GM18517 (cell line): ENCODE measurements at regions not wholly inside any gene's neighbourhood (a gene's known extent, or its start where the extent isn't known, plus 50 kb on each side); places are given as distances from the start of the nearest gene placed in this dataset.
"Not testable (repeated sequence)": the region's sequence is repeated elsewhere in the genome, so short reads cannot be mapped to it uniquely, and the experiment has no call there.

Source experiments
- ATAC-seq: cut with Tn5 transposase; IDR thresholded peaks from one replicate; pipeline ENCODE4 v1.9.1; 2021; ENCODE audit warnings: mild to moderate bottlenecking, moderate library complexity; ENCODE audit not compliant: unreplicated experiment

- ATAC-seq, result no peak
Measured at GRCh38 chr5:154626876-154627557, 128.2 kb upstream of the LARP1 start.

- ATAC-seq, result no peak
Measured at GRCh38 chr5:154625031-154625430, 130.1 kb upstream of the LARP1 start.

GRCh38 chr5:154624341-154624740 lies 130.8 kb upstream of the LARP1 start:
- ATAC-seq, result no peak

GRCh38 chr5:154620411-154620810 lies 134.8 kb upstream of the LARP1 start:
- ATAC-seq, result no peak

GRCh38 chr5:154618696-154619095 lies 136.5 kb upstream of the LARP1 start:
- no peak for ATAC-seq

GRCh38 chr5:154614595-154614994 lies 136.6 kb upstream of the HAND1 start:
- no peak for ATAC-seq

- no peak for ATAC-seq
Measured at GRCh38 chr5:154614125-154614524, 136.1 kb upstream of the HAND1 start.

GRCh38 chr5:154612666-154613065 lies 134.6 kb upstream of the HAND1 start:
- no peak for ATAC-seq

GRCh38 chr5:154611341-154611767 lies 133.3 kb upstream of the HAND1 start:
- no peak for ATAC-seq

GRCh38 chr5:154610321-154611154 lies 132.5 kb upstream of the HAND1 start:
- ATAC-seq, result peak; percentile 81

GRCh38 chr5:154609251-154609650 lies 131.2 kb upstream of the HAND1 start:
- no peak for ATAC-seq

- ATAC-seq, result no peak
Measured at GRCh38 chr5:154608531-154609011, 130.5 kb upstream of the HAND1 start.

- ATAC-seq, result no peak
Measured at GRCh38 chr5:154607746-154608145, 129.7 kb upstream of the HAND1 start.

GRCh38 chr5:154606246-154606645 lies 128.2 kb upstream of the HAND1 start:
- ATAC-seq, result no peak

GRCh38 chr5:154603953-154604679 lies 126.1 kb upstream of the HAND1 start:
- ATAC-seq, result no peak

- ATAC-seq, result no peak
Measured at GRCh38 chr5:154603485-154603884, 125.5 kb upstream of the HAND1 start.

GRCh38 chr5:154603011-154603410 lies 125.0 kb upstream of the HAND1 start:
- no peak for ATAC-seq

- no peak for ATAC-seq
Measured at GRCh38 chr5:154601014-154601413, 123.0 kb upstream of the HAND1 start.

- ATAC-seq, result no peak
Measured at GRCh38 chr5:154598021-154598420, 120.0 kb upstream of the HAND1 start.

- not testable (repeated sequence) for ATAC-seq
Measured at GRCh38 chr5:154596844-154597243, 118.8 kb upstream of the HAND1 start.

GRCh38 chr5:154595662-154596061 lies 117.6 kb upstream of the HAND1 start:
- ATAC-seq, result no peak
